ENCODE measurements at regions not wholly inside any gene's neighbourhood (a gene's known extent, or its start where the extent isn't known, plus 50 kb on each side); places are given as distances from the start of the nearest gene placed in this dataset.
"Not testable (repeated sequence)": the region's sequence is repeated elsewhere in the genome, so short reads cannot be mapped to it uniquely, and the experiment has no call there.

GRCh38 chr3:198147993-198148392, 188.0 kb downstream of the LMLN start:
- DNase-seq (ENCODE audit: low read depth): not testable (repeated sequence)

GRCh38 chr3:198149904-198150303, 189.9 kb downstream of the LMLN start:
- DNase-seq (ENCODE audit: low read depth): not testable (repeated sequence)

GRCh38 chr3:198151867-198152266, 191.8 kb downstream of the LMLN start:
- DNase-seq (ENCODE audit: low read depth): not testable (repeated sequence)

DNA sequence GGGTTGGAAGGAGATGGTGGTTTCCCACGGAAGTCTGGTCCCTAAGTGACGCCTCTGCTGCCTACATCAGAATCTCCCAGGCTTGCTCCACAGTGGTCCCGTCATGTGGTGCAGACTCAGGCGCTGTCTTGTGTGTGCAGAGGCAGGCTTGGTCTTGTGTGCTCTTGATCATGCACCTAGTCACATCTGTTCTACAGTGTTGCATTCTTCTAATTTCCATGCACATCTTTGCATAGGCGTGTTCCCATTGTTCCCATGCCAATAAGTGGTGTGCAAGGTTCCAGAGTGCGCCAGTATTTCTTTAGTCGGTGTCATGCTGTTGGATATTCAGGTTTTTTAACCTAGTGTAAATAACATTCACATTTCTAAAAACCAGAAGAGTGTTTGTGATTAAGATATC, 195.8 kb downstream of the LMLN start:
- DNase-seq (ENCODE audit: low read depth): not testable (repeated sequence)

GRCh38 chr3:198157231-198157868, 197.3 kb downstream of the LMLN start:
- not testable (repeated sequence) for DNase-seq (ENCODE audit: low read depth)

DNA sequence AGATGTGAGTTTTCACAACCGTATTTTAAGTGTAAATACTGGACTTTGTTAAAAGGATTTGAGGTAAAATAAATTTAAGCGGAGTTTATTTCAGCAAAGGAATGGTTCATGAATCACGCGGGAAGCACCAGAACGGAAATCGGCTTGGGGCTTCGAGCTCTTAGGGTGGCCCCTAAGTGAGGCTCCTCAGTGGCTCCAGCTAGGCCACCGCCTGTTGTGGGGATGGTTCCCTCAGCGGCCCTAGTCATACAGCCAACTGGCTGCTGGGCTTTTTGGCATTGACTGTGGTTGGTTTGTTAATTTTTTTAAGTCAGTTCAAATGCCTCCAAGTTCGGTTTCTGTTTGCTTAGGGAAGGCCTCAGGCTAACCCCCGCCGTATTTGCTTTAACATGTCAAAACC, 198.0 kb downstream of the LMLN start:
- DNase-seq (ENCODE audit: low read depth): not testable (repeated sequence)

GRCh38 chr3:198167339-198168039, 207.5 kb downstream of the LMLN start:
- peak; percentile 40 for DNase-seq (ENCODE audit: low read depth)

GRCh38 chr3:198170781-198171180, 210.8 kb downstream of the LMLN start:
- DNase-seq (ENCODE audit: low read depth): not testable (repeated sequence)

- not testable (repeated sequence) for DNase-seq (ENCODE audit: low read depth)
These were observed 213.1 kb downstream of the LMLN start for GRCh38 chr3:198173080-198173479.

DNA sequence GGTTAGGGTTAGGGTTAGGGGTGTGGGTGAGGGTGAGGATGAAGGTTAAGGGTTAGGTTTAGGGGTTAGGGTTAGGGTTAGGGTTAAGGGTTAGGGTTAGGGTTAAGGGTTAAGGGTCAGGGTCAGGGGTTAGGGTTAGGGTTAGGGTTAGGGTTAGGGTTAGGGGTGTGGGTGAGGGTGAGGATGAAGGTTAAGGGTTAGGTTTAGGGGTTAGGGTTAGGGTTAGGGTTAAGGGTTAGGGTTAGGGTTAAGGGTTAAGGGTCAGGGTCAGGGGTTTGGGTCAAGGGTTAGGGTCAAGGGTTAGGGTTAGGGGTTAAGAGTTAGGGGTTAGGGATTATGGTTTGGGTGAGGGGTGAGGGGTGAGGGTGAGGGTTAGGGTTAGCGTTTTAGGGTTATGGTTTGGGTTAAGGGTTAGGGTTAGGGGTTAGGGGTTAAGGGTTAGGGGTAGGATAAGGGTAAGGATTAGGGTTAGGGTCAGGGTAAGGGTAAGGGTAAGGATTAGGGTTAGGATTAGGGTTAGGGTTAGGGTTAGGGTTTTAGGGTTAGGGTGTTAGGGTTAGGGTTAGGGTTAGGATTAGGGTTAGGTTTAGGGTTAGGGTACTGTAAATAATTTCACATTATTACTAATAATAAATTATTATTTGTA, 214.0 kb downstream of the LMLN start:
- DNase-seq (ENCODE audit: low read depth): not testable (repeated sequence)
